Right atrium auricular region (tissue), 2 donors: ENCODE measurements at regions not wholly inside any gene's neighbourhood (a gene's known extent, or its start where the extent isn't known, plus 50 kb on each side); places are given as distances from the start of the nearest gene placed in this dataset.

ENCODE experiments used
- DNase-seq: peaks from one replicate; pipeline ENCODE4 v3.0.0-alpha.2; 2019; ENCODE audit warnings: low spot score
- H3K27ac ChIP-seq, 2 donors: fragments of 200-600 bp; sonication (generic); 1 replicate in 1 of 2; 2 replicates in 1 of 2; pipeline ENCODE4 v1.5.1; 2016 to 2019
- H3K27me3 ChIP-seq, 2 donors: fragments of 200-600 bp; sonication (generic); one replicate each; pipeline versions ENCODE4 v1.5.1 to v1.6.0; 2017 to 2019
- H3K36me3 ChIP-seq: fragments of 200-600 bp; sonication (generic); one replicate; pipeline ENCODE4 v1.5.1; 2016
- H3K4me1 ChIP-seq, 2 donors: fragments of 200-600 bp; sonication (generic); one replicate each; pipeline versions ENCODE4 v1.5.1 to v1.6.0; 2017 to 2019
- H3K4me3 ChIP-seq, 2 donors: fragments of 200-600 bp; sonication (generic); 1 replicate in 1 of 2; 2 replicates in 1 of 2; pipeline ENCODE4 v1.5.1; 2017 to 2019; ENCODE audit warnings: mild to moderate bottlenecking in 1 of 2, moderate library complexity in 1 of 2
- H3K9me3 ChIP-seq, 2 donors: fragments of 200-600 bp; sonication (generic); one replicate each; pipeline ENCODE4 v1.5.1; 2019
- TF ChIP-seq, protein P1 (sequence below), 2 donors: fragments of 200-600 bp; sonication (generic); IDR thresholded peaks; one replicate each; pipeline ENCODE4 v1.5.1; 2019; ENCODE audit warnings: antibody characterized with exemption in 2 of 2

DNA sequence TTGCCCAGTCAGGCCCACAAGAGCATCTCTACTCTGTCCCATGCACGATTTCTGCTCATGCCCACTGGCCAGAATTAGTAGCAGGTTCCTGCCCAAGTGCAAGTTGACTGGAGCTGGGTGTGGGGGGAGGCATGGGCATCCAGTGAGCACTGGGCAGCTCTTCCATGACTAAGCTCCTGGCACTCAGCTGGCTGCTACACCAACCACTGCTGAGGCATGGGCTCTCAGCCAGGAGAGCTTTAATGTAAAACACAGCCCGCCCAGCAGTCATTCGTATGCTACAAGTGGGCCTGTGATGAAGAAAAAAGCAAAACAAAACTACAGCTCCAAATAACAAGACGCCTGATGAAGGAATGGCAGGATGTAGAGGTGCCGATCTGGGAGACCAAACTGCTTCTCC lies 335.4 kb upstream of the PFKP start:
- no peak overlapping the region for H3K27ac ChIP-seq
- DNase-seq = no peak
- H3K36me3 ChIP-seq = no peaks in the 10 kb centered on the region
- TF ChIP-seq, protein P1, sequence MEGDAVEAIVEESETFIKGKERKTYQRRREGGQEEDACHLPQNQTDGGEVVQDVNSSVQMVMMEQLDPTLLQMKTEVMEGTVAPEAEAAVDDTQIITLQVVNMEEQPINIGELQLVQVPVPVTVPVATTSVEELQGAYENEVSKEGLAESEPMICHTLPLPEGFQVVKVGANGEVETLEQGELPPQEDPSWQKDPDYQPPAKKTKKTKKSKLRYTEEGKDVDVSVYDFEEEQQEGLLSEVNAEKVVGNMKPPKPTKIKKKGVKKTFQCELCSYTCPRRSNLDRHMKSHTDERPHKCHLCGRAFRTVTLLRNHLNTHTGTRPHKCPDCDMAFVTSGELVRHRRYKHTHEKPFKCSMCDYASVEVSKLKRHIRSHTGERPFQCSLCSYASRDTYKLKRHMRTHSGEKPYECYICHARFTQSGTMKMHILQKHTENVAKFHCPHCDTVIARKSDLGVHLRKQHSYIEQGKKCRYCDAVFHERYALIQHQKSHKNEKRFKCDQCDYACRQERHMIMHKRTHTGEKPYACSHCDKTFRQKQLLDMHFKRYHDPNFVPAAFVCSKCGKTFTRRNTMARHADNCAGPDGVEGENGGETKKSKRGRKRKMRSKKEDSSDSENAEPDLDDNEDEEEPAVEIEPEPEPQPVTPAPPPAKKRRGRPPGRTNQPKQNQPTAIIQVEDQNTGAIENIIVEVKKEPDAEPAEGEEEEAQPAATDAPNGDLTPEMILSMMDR (IDR thresholded peaks at IDR 0.05) = no peak
- no peak overlapping the region for H3K4me3 ChIP-seq
- no peaks in the 10 kb centered on the region for H3K4me1 ChIP-seq
- H3K27me3 ChIP-seq = no peaks in the 10 kb centered on the region
- no peaks in the 10 kb centered on the region for H3K9me3 ChIP-seq

DNA sequence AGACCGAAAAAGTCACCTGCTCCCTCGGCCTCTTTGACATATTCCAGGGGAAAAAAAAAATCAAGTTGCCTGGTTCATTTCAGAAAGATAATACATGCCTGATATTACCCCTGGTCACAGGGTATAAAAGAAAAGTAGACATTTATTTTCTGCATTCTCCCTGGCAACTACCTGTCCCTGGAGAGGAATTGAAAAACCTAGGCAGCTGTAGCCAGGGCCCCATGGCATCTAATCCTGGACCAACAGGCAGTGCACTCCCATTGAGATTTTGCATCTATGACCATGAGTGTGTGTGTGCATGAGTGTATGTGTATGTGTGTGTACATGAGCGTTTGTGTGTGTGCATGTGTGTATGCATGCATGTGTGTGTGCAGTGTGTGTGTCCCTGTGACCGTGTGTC lies 338.2 kb upstream of the PFKP start:
- TF ChIP-seq, protein P1 (IDR thresholded peaks at IDR 0.05) = no peak
- Histone ChIP-seq H3K36me3 (no peaks in the 10 kb centered on the region), H3K27ac (no peak overlapping the region), H3K4me1 (no peaks in the 10 kb centered on the region), H3K4me3 (no peak overlapping the region), H3K9me3 (no peaks in the 10 kb centered on the region), H3K27me3 (no peaks in the 10 kb centered on the region)
- no peak for DNase-seq

DNA sequence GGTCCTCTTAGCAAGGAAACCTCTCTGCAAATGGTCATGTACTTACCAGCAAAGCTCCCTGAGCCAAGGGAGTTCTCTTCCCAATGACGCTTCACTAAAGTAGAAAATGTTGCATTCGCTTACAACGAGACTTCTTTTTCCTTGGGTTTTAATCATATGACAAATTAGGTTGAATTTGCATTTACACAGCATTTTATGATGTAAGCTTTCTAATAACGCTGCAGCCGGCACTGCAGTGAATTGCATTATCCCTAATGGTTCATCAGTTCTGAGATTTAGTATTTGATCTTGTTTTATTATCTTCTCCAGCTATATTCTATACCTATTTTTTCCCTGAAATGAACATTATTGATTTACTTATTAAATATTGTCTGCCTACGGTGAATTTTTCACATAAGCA lies 339.3 kb upstream of the PFKP start:
- no peaks in the 10 kb centered on the region for H3K9me3 ChIP-seq

DNA sequence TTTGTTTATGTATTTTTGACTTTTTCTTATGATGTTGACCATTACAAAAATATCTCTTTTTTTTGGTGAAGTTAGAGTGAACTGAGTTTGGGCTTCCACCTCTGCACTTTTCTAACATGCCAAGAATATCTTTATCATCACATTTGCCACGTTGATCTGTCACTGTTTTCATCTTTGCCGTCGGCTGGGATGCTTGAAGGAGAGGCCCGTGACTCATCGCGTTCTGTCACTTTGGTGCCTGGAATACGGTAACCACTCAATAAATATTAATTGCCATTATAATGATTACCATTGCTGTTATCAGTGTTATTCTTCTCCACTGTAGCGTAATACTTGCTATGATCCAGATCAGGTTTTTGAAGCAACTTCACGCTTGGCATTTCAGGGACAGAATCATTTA lies 350.8 kb upstream of the PFKP start:
- H3K36me3 ChIP-seq = no peaks in the 10 kb centered on the region
- H3K9me3 ChIP-seq = no peaks in the 10 kb centered on the region
- H3K4me1 ChIP-seq = no peaks in the 10 kb centered on the region
- H3K27ac ChIP-seq = no peak overlapping the region
- H3K27me3 ChIP-seq = no peaks in the 10 kb centered on the region
- TF ChIP-seq, protein P1 (IDR thresholded peaks at IDR 0.05) = no peak
- H3K4me3 ChIP-seq = no peak overlapping the region
- no peak for DNase-seq

More for the DNA sequence above, 339.3 kb upstream of the PFKP start:
- Histone ChIP-seq H3K36me3 (no peaks in the 10 kb centered on the region), H3K27me3 (no peaks in the 10 kb centered on the region), H3K4me1 (no peaks in the 10 kb centered on the region), H3K4me3 (no peak overlapping the region), H3K27ac (no peak overlapping the region)
- DNase-seq = no peak
- TF ChIP-seq, protein P1 (IDR thresholded peaks at IDR 0.05) = no peak

DNA sequence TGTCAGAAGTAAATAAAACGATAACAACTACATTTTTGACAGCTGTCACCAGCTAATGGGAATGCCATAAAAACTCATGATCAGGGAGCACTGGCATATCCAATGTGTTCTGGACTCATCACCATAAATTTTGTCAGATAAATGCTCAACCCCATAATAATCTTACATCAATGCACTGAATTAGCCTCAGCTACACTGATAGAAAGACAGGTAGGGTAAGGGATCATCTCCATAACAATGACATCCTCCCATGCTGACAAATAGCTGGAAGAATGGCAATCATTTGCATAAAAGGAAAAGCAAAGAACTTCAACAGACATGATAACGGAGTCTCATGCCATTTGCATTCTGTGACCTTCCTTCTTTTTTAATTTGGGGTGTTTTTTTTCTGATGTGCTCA lies 352.8 kb upstream of the PFKP start:
- H3K4me3 ChIP-seq = no peak overlapping the region
- no peak for DNase-seq
- peaks cover 0 to 2% of the 10 kb centered on the region in 2 donors for H3K9me3 ChIP-seq
- H3K4me1 ChIP-seq = no peaks in the 10 kb centered on the region
- no peaks in the 10 kb centered on the region for H3K36me3 ChIP-seq
- no peak overlapping the region for H3K27ac ChIP-seq
- TF ChIP-seq, protein P1 (IDR thresholded peaks at IDR 0.05) = no peak
- H3K27me3 ChIP-seq = no peaks in the 10 kb centered on the region

DNA sequence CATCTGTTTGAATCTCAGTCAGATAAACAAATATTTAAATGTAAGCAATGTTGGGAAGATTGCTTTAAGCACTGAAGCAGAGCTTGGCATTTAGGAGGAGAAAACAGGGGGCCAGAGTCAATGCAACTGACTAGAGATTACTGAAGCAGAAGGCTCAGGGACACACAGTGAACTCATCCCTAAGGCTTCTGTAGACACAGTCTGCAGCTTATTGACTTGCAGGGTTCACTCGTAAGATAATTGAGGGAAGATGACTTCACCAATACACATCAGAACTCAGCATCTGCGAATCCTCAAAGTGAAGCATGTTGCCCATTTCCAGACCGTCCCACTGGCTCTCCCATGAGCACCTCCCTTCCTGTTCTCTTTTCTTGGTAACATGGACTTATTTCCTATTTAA lies 363.4 kb upstream of the PFKP start:
- TF ChIP-seq, protein P1 (IDR thresholded peaks at IDR 0.05) = no peak
- Histone ChIP-seq H3K4me1 (no peaks in the 10 kb centered on the region), H3K4me3 (no peak overlapping the region), H3K27me3 (no peaks in the 10 kb centered on the region), H3K9me3 (peaks cover 0 to 6% of the 10 kb centered on the region in 2 donors), H3K27ac (no peak overlapping the region), H3K36me3 (no peaks in the 10 kb centered on the region)
- no peak for DNase-seq
